H1 (cell line): ENCODE measurements at regions not wholly inside any gene's neighbourhood (a gene's known extent, or its start where the extent isn't known, plus 50 kb on each side); places are given as distances from the start of the nearest gene placed in this dataset.
"Not testable (repeated sequence)": the region's sequence is repeated elsewhere in the genome, so short reads cannot be mapped to it uniquely, and the experiment has no call there.

Experiments
- CTCF ChIA-PET: fragments of 300-600 bp; sonication (Branson Sonifier 250); formaldehyde crosslinking; loops from one replicate; lab custom pipeline; 2021; ENCODE audit not compliant: partially characterized antibody; lab: Charles Lee
- POLR2A ChIA-PET: fragments of 300-600 bp; sonication (Branson Sonifier 250); formaldehyde crosslinking; loops from one replicate; lab custom pipeline; 2021; ENCODE audit warnings: inconsistent platforms; ENCODE audit not compliant: partially characterized antibody; lab: Charles Lee
- DNase-seq, 2 experiments: peaks; one replicate each; pipeline versions ENCODE4 v3.0.0 to v3.0.0-alpha.2; 2010 to 2022; ENCODE audit warnings: low spot score in 2 of 2, low read depth in 1 of 2, mixed read lengths in 1 of 2
- FAIRE-seq: peaks from 2 replicates; lab custom pipeline; 2011; peaks lifted over from hg19 to GRCh38; lab: Jason Lieb, UNC
- H2AFZ ChIP-seq: 2 replicates; pipeline ENCODE4 v1.8.1; 2012; ENCODE audit warnings: low read length, inconsistent platforms
- H2AK5ac ChIP-seq: 2 replicates; pipeline ENCODE4 v1.6.1; 2013; ENCODE audit warnings: low read depth, low read length
- H2BK120ac ChIP-seq: replicated peaks from 2 replicates; pipeline ENCODE3; 2013; ENCODE audit warnings: low read depth, low read length, inconsistent platforms
- H2BK12ac ChIP-seq: 2 replicates; pipeline ENCODE4 v1.6.1; 2013; ENCODE audit warnings: low read depth, low read length
- H2BK15ac ChIP-seq: 2 replicates; pipeline ENCODE4 v1.6.1; 2013; ENCODE audit warnings: low read length
- H2BK20ac ChIP-seq: 2 replicates; pipeline ENCODE4 v1.6.1; 2013; ENCODE audit warnings: low read length
- H2BK5ac ChIP-seq: 2 replicates; pipeline ENCODE4 v1.6.1; 2013; ENCODE audit warnings: low read depth, low read length
- H3K14ac ChIP-seq: 2 replicates; pipeline ENCODE4 v1.6.1; 2013; ENCODE audit warnings: inconsistent platforms; ENCODE audit not compliant: insufficient read length
- H3K18ac ChIP-seq: 2 replicates; pipeline ENCODE4 v1.6.1; 2013; ENCODE audit warnings: low read length; ENCODE audit errors: extremely low read depth
- H3K23ac ChIP-seq: 2 replicates; pipeline ENCODE4 v1.6.1; 2013; ENCODE audit warnings: inconsistent platforms; ENCODE audit not compliant: insufficient read length
- H3K23me2 ChIP-seq: 2 replicates; pipeline ENCODE4 v1.6.1; 2013; ENCODE audit warnings: low read depth, low read length
- H3K27ac ChIP-seq: 2 replicates; pipeline ENCODE4 v1.6.1; 2011; ENCODE audit warnings: low read depth, low read length, inconsistent platforms
- H3K27me3 ChIP-seq, 4 experiments: replicated peaks in 1 of 4; 1 replicate in 1 of 4; 2 replicates in 3 of 4; pipeline versions ENCODE4 v1.6.1 to v1.8.1; 2011 to 2013; ENCODE audit warnings: low read length in 3 of 4, mild to moderate bottlenecking in 3 of 4, inconsistent platforms in 2 of 4, mixed read lengths in 2 of 4, moderate library complexity in 1 of 4; ENCODE audit not compliant: control insufficient read depth in 3 of 4, insufficient read depth in 3 of 4; ENCODE audit errors: extremely low read depth in 1 of 4
- H3K36me3 ChIP-seq, 4 experiments: 2 replicates each; pipeline versions ENCODE4 v1.6.1 to v1.8.1; 2011 to 2013; ENCODE audit warnings: mild to moderate bottlenecking in 4 of 4, low read length in 3 of 4, moderate library complexity in 2 of 4, control low read depth in 1 of 4, inconsistent platforms in 1 of 4; ENCODE audit not compliant: insufficient read depth in 4 of 4, control insufficient read depth in 2 of 4
- H3K4ac ChIP-seq: replicated peaks from 2 replicates; pipeline ENCODE3; 2013; ENCODE audit warnings: low read length, low read depth, mixed read lengths, inconsistent platforms; ENCODE audit not compliant: insufficient read length
- H3K4me1 ChIP-seq, 4 experiments: replicated peaks in 1 of 4; 1 replicate in 1 of 4; 2 replicates in 3 of 4; pipeline versions ENCODE4 v1.6.1 to v1.8.1; 2011 to 2013; ENCODE audit warnings: low read length in 3 of 4, inconsistent platforms in 2 of 4, mixed read lengths in 1 of 4; ENCODE audit not compliant: insufficient read depth in 4 of 4, control insufficient read depth in 3 of 4
- H3K4me2 ChIP-seq, 2 experiments: 2 replicates each; pipeline versions ENCODE4 v1.6.1 to v1.8.1; 2011 to 2013; ENCODE audit warnings: low read depth in 2 of 2, low read length in 2 of 2, control low read depth in 1 of 2, inconsistent platforms in 1 of 2, mild to moderate bottlenecking in 1 of 2; ENCODE audit not compliant: insufficient read depth in 1 of 2
- H3K4me3 ChIP-seq, 4 experiments: fragments of 200-600, 300-600 bp in 1 of 4; sonication (generic), shearing (Covaris generic), sonication (Bioruptor Twin) in 1 of 4; 2 replicates each; pipeline versions ENCODE4 v1.5.1 to v1.8.1; 2011 to 2016; ENCODE audit warnings: low read length in 4 of 4, low read depth in 3 of 4, control low read depth in 2 of 4, inconsistent platforms in 2 of 4, mild to moderate bottlenecking in 2 of 4, mixed read lengths in 1 of 4, moderate library complexity in 1 of 4; ENCODE audit not compliant: insufficient read depth in 2 of 4; ENCODE audit errors: extremely low read depth in 1 of 4
- H3K56ac ChIP-seq: replicated peaks from 2 replicates; pipeline ENCODE3; 2013; ENCODE audit warnings: low read depth, mild to moderate bottlenecking, mixed read lengths, low read length, inconsistent platforms; ENCODE audit not compliant: insufficient read length
- H3K79me1 ChIP-seq: 2 replicates; pipeline ENCODE4 v1.6.1; 2013; ENCODE audit warnings: low read depth, low read length, control low read depth
- H3K79me2 ChIP-seq, 2 experiments: 2 replicates each; pipeline versions ENCODE4 v1.6.1 to v1.8.1; 2012 to 2013; ENCODE audit warnings: low read length in 2 of 2, mild to moderate bottlenecking in 2 of 2, inconsistent platforms in 1 of 2; ENCODE audit not compliant: insufficient read depth in 2 of 2, control insufficient read depth in 1 of 2
- H3K9ac ChIP-seq, 4 experiments: replicated peaks in 1 of 4; 1 replicate in 1 of 4; 2 replicates in 3 of 4; pipeline versions ENCODE4 v1.6.1 to v1.8.1; 2011 to 2013; ENCODE audit warnings: low read depth in 3 of 4, low read length in 3 of 4, control low read depth in 2 of 4, mild to moderate bottlenecking in 2 of 4, moderate library complexity in 2 of 4, inconsistent platforms in 1 of 4; ENCODE audit errors: extremely low read depth in 1 of 4
- H3K9me3 ChIP-seq, 2 experiments: 2 replicates each; pipeline versions ENCODE4 v1.6.1 to v1.8.1; 2012 to 2013; ENCODE audit warnings: mild to moderate bottlenecking in 2 of 2, moderate library complexity in 2 of 2, control low read depth in 1 of 2, inconsistent platforms in 1 of 2, low read depth in 1 of 2, low read length in 1 of 2, mixed read lengths in 1 of 2; ENCODE audit not compliant: insufficient read depth in 2 of 2
- H4K20me1 ChIP-seq, 2 experiments: replicated peaks in 1 of 2; 2 replicates each; pipeline versions ENCODE3 to v1.8.1; 2011 to 2013; ENCODE audit warnings: inconsistent platforms in 2 of 2, low read length in 2 of 2, mild to moderate bottlenecking in 1 of 2; ENCODE audit not compliant: insufficient read depth in 2 of 2, control insufficient read depth in 1 of 2
- H4K5ac ChIP-seq: 2 replicates; pipeline ENCODE4 v1.6.1; 2013; ENCODE audit warnings: low read length, low read depth, mixed read lengths, inconsistent platforms; ENCODE audit not compliant: insufficient read length
- H4K8ac ChIP-seq: 2 replicates; pipeline ENCODE4 v1.8.0; 2013; ENCODE audit warnings: mild to moderate bottlenecking, moderate library complexity, low read length, inconsistent platforms; ENCODE audit not compliant: insufficient read depth; ENCODE audit errors: extremely low read depth
- H4K91ac ChIP-seq: replicated peaks from 2 replicates; pipeline ENCODE3; 2013; ENCODE audit warnings: low read length, mixed read lengths, inconsistent platforms; ENCODE audit not compliant: insufficient read length
- WGBS, 2 experiments: shearing (Covaris generic) in 1 of 2; methylation state at CpG; one replicate each; pipeline versions ENCODE4 v1.1.6 to v1.1.7; 2013 to 2015; ENCODE audit warnings: low lambda C conversion rate in 2 of 2, mixed read lengths in 2 of 2, inconsistent platforms in 1 of 2, low coverage in 1 of 2, missing lambda C conversion rate in 1 of 2; ENCODE audit not compliant: insufficient replicate concordance in 2 of 2, insufficient coverage in 1 of 2, insufficient read length in 1 of 2; ENCODE audit errors: extremely low coverage in 1 of 2, missing lambda C conversion rate in 1 of 2; 5-methylcytosine and 5-hydroxymethylcytosine counted together

DNA sequence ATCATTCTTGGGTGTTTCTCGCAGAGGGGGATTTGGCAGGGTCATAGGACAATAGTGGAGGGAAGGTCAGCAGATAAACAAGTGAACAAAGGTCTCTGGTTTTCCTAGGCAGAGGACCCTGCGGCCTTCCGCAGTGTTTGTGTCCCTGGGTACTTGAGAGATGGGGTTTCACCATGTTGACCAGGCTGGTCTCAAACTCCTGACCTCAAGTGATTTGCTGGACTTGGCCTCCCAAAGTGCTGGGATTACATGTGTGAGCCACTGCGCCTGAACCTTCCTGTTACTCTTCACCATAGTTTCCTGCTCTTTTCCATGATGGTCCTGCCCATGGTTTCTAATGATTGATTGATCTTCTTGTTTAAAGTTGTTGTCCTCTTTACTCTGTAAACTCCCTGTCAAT, 207.9 kb downstream of the BCAS1 start:
- FAIRE-seq: not testable (repeated sequence)
- 98% methylated on average over 3 of the region's 4 CpGs; no CpG with 5 or more reads in 1 of the 2 experiments for WGBS, 2 experiments

DNA sequence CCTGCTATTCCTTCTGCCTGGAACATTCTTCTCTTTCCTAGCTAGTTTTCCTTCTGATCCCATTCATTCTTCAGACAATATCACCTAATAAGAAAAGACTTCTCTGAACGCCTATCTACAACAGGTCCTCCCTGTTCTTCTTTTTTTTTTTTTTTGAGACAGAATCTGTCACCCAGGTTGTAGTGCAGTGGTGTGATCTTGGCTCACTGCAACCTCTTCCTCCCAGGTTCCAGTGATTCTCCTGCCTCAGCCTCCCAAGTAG, 208.3 kb downstream of the BCAS1 start:
- not testable (repeated sequence) for DNase-seq, H2AFZ ChIP-seq, H3K4me2 ChIP-seq, H3K4ac ChIP-seq, H2BK5ac ChIP-seq, H3K14ac ChIP-seq, H2AK5ac ChIP-seq, H3K56ac ChIP-seq, H3K9me3 ChIP-seq, H3K36me3 ChIP-seq, H2BK20ac ChIP-seq, H3K9ac ChIP-seq, H4K91ac ChIP-seq, H3K23ac ChIP-seq, FAIRE-seq, H2BK12ac ChIP-seq, H4K5ac ChIP-seq, H2BK120ac ChIP-seq, H2BK15ac ChIP-seq, H3K27me3 ChIP-seq, H4K8ac ChIP-seq, H3K4me3 ChIP-seq, H3K79me2 ChIP-seq, H3K27ac ChIP-seq, H3K23me2 ChIP-seq, H3K18ac ChIP-seq, H3K79me1 ChIP-seq, H4K20me1 ChIP-seq
- peaks cover 6 to 26% (median 15%) of the 10 kb centered on the region in 4 experiments; a peak in 6 of 7 replicates for H3K4me1 ChIP-seq
- WGBS, 2 experiments: 70% methylated on average over 1 of the region's 1 CpG; no CpG with 5 or more reads in 1 of the 2 experiments
- CTCF ChIA-PET: interaction anchor here (0.6 to 1.6 kb wide), 3 partner anchors 72 to 646 kb away, joined by 3 to 5 read pairs (median 3); no protein-coding TSS in a partner anchor
- POLR2A ChIA-PET: interaction anchor here (0.6 to 0.8 kb wide), 2 partner anchors 18 to 436 kb away, joined by 3 read pairs; no protein-coding TSS in a partner anchor

More for the DNA sequence above, 207.9 kb downstream of the BCAS1 start:
- H3K4ac ChIP-seq, H3K79me1 ChIP-seq, H2AFZ ChIP-seq, DNase-seq, H3K79me2 ChIP-seq, H3K23ac ChIP-seq, H3K27ac ChIP-seq, H3K4me2 ChIP-seq, H3K4me3 ChIP-seq, H3K18ac ChIP-seq, H4K8ac ChIP-seq, H2BK120ac ChIP-seq, H3K36me3 ChIP-seq, H3K14ac ChIP-seq, H4K91ac ChIP-seq, H2BK15ac ChIP-seq, H4K20me1 ChIP-seq, H3K27me3 ChIP-seq, H3K9ac ChIP-seq, H3K56ac ChIP-seq, H2AK5ac ChIP-seq, H4K5ac ChIP-seq, H3K9me3 ChIP-seq, H2BK5ac ChIP-seq, H2BK20ac ChIP-seq, H3K23me2 ChIP-seq: not testable (repeated sequence)
- POLR2A ChIA-PET: interaction anchor here (0.8 kb wide), 1 partner anchor 437 kb away, joined by 3 read pairs; no protein-coding TSS in a partner anchor
- CTCF ChIA-PET: interaction anchor here (1.6 kb wide), 1 partner anchor 204 kb away, joined by 5 read pairs; no protein-coding TSS in a partner anchor
- H3K4me1 ChIP-seq: peaks cover 6 to 26% (median 16%) of the 10 kb centered on the region in 4 experiments; a peak in 6 of 7 replicates
- H2BK12ac ChIP-seq: 0 out of 2 replicates have a peak overlapping the region, but pooled peaks have one; percentile 88
